NCI-H2029 (cell line): ENCODE measurements at regions not wholly inside any gene's neighbourhood (a gene's known extent, or its start where the extent isn't known, plus 50 kb on each side); places are given as distances from the start of the nearest gene placed in this dataset.

Source experiments
- DNase-seq: peaks from one replicate; lab custom pipeline; 2025; lab: John Stamatoyannopoulos, UW

DNA sequence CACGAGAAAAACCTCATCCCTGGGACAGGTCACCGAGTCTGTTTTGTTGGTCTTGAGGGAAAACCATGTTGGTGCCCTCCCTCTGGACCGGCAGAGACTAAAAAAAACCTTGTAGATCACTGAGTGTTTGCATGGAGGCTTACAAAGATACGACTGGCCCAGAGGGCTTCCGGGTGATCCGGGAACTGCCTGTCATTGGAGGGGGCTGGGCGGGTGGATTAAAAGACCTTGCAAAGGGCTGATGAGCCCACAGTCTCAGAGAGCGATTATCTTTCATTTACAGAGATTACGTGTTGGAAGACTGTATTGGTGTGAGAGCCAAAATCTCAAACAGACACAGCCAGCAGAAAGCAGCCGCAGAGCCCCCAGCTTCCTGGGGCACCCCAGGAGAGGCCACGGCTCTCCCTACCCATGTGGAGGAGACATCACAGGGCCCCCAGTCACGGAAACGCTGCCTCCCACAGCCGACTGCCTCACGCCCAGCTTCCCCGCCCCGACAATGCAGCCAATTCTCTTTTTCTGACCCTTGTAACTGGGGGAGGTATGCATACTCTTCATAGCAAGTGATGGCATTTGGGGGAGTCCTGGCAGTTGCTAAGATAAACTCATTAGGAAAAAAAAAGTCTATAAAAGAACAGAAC is 426.4 kb downstream of the CTTN start:
- DNase-seq, result no peak

DNA sequence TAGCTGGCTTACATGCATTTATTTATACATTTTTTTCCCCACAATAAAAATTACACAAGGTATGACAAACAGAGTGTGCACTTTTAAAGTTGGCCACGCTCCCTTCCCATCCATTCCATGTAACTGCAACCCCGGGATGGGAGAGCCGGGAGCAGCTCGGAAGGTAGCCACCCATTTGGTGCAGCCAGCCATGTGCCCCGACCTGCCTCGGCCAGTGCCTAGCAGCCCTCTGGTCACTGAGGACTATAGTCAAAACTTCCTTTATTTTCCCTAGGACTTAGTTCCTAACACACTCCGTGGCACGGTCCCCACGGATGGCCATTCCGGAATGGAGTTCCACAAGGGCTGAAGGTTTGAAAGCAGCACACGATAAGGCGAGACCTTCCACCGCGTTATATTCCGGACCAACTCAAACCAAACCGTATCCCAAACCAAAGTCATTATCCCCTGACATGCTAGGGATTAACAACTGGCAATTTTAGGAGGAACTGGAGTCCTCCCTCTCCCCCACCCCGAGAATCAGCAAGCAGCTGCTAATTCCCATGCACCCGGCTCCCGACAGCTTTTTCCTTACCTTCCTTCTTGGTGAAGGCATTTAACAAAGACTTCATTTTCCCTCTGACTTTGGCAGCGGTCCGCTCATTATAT is 426.4 kb downstream of the SHANK2 start:
- no peak for DNase-seq

- DNase-seq, result peak; percentile 88
Observed at GRCh38 chr11:70826541-70827335, 425.6 kb downstream of the SHANK2 start.

GRCh38 chr11:70828593-70829082 is 423.7 kb downstream of the SHANK2 start:
- no peak for DNase-seq

GRCh38 chr11:70829134-70829885 is 423.1 kb downstream of the SHANK2 start:
- no peak for DNase-seq

GRCh38 chr11:70829886-70830272 is 422.5 kb downstream of the SHANK2 start:
- no peak for DNase-seq

- DNase-seq, result no peak
Observed at GRCh38 chr11:70833011-70833410, 419.4 kb downstream of the SHANK2 start.

GRCh38 chr11:70833554-70833953 is 418.8 kb downstream of the SHANK2 start:
- DNase-seq, result no peak

- DNase-seq, result no peak
Observed at GRCh38 chr11:70834277-70834940, 418.0 kb downstream of the SHANK2 start.

DNA sequence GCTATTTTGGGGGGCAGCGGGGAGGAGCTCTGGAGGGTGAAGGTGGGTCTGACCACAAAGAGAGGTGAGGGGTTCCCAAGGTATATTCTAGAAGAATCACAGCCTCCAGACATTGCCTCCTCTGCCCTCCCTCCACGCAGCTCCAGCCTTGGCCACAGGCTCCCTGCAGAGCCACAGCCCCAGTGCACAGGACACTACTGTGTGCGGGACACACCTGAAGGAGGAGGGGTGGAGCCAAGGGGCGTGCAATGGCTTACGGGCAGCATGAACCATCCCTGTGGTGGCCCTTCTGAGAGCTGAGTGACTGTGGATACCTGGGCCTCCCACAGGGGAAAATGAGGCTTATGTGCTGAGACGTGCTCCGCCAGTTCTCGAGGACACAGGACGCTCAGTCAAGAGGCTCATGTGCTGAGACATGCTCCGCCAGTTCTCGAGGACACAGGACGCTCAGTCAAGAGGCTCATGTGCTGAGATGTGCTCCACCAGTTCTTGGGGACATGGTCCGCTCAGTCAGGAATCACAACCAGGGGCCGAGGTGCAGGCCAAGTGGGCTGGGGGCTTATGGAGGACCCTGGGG is 417.3 kb downstream of the SHANK2 start:
- peak; percentile 79 for DNase-seq

GRCh38 chr11:70836071-70836470 is 416.3 kb downstream of the SHANK2 start:
- no peak for DNase-seq

GRCh38 chr11:70838198-70838597 is 414.2 kb downstream of the SHANK2 start:
- DNase-seq, result no peak

- no peak for DNase-seq
Observed at GRCh38 chr11:70839851-70840250, 412.5 kb downstream of the SHANK2 start.

DNA sequence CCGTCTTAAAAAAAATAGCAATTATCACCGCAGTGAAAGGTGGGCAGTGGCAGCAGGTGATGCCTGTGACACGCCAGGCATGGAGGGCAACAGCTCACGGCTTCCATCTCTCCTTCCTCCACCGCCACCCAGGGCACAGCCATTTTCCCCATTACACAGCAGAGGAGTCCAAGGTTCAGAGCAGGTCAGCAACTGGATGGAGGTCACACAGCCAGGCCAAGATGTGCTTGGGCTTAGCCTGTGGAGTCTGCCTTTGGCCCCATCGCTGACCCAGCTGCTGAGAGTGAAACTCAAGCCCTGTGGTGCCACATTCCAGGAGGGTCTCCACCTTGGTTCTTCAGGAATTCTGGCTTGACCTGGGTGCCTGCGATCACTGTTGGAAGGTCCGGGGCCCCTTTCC is 411.1 kb downstream of the SHANK2 start:
- DNase-seq, result no peak

- no peak for DNase-seq
Observed at GRCh38 chr11:70842256-70842655, 410.1 kb downstream of the SHANK2 start.

DNA sequence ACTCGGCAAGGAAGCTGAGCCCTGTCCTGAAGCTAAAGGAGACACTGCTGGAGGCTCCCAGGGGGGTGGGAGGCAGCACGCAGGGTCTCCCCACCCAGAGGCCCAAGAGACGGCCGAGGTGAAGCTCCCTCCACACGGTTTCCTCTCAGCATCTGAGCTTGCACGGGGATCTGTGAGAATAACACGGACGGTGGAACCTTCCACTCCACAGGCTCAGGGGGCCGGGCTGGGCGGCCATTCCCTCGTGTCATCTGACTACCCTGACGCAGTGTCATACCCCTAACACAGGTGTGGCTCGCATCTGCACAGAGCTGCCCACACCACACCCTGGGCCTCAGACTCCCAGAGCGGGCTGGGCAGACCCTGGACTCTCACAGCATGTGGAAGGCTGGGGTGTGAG is 409.7 kb downstream of the SHANK2 start:
- no peak for DNase-seq

GRCh38 chr11:70843906-70844305 is 408.5 kb downstream of the SHANK2 start:
- no peak for DNase-seq

- DNase-seq, result no peak
Observed at GRCh38 chr11:70844387-70844786, 408.0 kb downstream of the SHANK2 start.

DNA sequence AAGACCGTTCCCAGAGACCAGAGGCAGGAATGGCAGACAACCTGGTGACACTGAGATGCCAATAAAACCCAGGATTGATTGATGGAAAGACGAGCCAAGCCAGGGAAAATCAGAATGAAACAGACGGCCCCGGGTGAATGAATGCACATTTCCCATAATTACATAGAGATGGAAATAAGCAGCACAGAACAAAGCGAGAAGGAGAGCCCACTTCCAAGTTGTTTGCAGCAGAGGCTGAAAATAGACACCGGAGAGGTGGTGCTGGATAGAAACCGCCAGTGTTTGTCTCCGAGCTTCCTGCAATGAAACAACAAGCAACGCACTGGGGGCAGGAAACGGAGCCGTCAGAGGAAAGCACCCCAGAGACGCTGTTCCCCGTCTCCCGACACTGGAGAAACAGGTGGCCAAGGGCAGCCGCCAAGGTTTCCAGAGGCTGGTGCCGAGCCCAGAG is 406.8 kb downstream of the SHANK2 start:
- no peak for DNase-seq

DNA sequence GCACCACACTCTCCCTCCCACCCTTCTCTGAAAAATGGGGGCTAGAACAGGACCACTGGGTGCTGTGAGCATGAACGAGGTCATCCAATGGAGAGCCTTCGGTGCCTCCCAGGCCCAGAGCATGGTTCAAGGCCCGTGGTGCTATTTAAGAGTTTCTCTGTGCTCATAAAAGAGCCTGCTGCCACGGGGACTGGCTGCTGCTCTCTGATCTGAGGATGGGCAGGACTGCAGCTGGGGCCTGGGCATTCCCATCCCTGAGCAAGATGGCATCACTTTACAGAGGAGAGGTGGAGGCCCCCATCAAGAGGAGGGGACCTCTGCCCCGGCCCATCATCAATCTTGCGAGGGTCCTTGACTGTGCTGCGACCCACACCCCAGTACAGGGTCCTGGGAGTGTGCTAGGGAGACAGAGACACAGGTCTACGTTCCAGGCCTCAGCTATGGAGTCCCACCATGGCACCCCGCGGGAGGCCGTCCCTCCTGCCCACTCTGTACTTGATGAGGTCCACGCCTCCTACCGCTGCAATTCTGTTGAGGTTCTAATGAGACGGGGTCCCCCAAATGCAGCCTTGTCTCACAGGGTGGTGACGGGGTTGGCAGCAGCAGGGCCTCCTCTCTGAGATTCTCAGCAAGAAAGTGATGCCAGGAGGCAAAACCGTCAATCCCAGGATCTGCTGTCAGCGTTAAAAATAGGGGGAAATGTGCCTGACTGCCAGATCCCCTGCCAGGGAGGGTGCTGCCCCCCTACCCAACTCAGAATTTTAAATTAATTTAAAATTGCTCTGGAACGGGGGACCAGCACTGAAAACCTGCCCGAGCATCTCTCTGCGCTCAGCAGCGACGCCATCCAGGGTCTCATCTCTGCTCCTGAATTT is 405.4 kb downstream of the SHANK2 start:
- DNase-seq, result no peak
